IPS DF 4.7 (cell line): ENCODE measurements at regions not wholly inside any gene's neighbourhood (a gene's known extent, or its start where the extent isn't known, plus 50 kb on each side); places are given as distances from the start of the nearest gene placed in this dataset.

ENCODE experiments used
- DNase-seq: peaks from one replicate; pipeline ENCODE4 v3.0.0-alpha.2; 2013; ENCODE audit warnings: low spot score; ENCODE audit errors: extremely low read depth

DNA sequence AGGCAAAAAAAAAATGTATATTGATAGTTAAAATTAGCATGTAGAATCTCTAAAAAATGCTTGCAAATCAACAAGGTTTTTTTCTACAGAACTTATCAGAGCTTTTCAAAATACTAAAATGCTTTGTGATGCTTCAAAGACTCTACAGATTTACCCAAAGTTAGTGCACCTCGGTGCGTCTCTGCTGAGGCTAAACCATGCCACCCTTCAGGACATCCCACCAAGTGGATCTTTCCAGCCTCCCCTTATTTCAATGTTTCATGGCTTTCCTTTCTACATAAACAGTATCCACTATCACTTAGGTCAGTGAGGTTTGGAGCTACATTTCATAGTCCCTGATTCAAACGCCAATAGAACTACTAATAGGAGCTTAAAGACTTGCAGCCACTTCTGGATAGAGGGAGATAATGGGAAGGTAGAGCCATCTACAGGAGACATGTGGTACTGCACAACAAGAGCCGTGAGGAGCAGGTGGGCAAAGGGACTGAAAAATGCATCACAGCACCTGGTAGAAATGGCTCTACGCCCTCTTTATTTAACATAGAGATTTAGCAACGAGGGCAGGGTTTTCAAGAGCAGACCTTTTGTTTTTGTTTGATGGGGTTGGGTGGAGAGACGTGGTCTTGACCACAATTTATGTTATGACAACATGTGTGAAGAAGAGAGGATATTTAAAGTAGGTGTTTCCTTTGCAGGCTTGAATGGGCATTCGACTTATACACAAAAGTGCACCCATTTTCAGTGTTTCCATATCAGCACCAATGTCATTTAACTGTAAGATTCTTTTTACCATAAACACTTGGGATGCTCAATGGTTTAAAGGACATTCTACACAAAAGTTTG lies 56.1 kb upstream of the SLC35G4 start:
- peak; percentile 60 for DNase-seq

DNA sequence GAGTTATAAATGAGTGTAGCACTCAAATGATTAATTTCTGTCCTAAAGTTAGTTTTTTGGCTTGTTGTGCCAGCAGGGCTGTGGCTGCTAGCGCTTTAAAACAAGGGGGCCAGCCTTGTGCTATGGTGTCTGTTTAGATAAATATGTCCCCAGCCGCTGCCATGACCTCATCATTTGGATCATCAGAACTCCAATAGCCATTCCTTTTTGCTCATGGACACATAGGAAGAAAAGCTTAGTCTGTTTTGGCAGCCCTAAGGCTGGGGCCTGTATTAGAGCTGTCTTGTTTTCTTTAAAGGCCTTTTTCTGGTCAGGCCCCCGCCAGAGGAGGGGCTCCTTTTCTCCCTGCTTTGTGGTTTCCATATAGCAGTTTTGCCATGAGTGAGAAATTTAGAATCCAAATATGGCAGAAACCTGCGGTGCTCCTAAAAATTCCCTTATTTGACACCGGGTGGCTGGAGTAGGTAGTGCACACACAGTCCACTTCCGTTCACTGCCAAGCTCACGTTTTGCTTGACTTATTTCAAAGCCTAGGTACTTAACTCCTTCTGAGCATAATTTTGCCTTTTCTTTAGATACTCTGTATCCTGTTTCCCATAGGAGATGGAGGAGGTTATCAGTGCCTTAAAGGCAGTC lies 60.4 kb upstream of the SLC35G4 start:
- no peak for DNase-seq

DNA sequence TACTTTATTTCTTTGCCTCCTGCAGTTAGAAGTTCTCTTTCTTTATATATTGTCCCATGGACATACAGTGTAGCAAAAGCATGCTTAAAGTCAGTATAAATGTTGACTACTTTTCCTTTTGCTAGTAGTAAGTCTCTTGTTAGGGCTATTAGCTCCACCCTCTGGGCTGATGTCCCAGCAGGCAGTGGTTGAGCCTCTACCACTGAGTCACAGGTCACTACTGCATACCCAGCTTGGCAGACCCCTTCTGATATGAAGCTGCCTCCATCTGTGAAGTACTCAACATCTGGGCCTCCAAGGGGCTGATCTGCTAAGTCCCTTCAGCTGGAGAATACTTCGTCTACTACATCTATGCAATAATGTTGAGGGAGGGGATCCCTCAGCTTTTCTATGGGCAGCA lies 61.0 kb upstream of the SLC35G4 start:
- no peak for DNase-seq

DNA sequence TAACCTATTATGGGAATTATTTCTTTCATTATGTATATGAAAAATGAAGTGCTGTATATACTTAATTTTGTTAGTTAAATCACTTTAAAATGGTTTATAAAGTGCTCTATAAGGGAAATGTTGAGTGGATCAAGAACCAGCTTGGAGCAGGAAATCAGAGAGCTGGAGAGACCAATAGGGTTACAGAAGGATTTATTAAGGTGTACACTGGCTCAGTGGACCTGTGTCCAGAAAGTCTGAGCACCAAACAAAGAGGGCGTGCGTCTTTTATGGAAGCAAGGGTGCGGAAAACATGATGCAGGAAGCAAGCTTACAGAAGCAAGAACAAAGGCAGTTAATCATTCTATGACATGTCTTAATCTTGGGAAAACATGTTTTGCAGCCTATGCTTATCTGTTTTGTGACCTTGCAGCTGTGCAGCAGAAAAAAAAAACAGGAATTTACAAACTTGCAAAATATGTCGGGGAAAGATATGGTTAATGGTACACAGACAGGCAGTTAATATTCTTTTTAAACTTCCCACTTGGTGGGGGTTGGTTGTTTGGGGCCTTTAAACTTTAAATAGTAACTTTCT lies 65.2 kb upstream of the SLC35G4 start:
- no peak for DNase-seq

DNA sequence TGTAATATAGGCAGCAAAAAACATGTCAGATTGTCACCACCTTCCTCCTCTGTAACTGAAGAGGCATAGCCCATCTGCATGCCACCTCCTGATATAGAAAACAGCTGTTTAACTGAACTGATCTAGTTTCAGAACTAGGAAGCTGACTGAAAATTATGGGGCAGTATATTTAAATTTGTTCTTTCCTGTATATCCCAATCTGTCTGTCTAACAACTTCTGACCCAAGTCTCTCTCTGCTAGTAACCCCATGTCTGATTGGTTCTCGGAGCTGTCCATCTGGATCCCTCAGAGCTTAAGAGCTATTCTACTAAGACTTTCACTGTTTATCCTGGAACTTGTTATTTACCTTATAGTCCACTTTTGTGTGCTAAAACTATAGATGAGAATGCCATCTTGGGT lies 68.2 kb upstream of the SLC35G4 start:
- no peak for DNase-seq

DNA sequence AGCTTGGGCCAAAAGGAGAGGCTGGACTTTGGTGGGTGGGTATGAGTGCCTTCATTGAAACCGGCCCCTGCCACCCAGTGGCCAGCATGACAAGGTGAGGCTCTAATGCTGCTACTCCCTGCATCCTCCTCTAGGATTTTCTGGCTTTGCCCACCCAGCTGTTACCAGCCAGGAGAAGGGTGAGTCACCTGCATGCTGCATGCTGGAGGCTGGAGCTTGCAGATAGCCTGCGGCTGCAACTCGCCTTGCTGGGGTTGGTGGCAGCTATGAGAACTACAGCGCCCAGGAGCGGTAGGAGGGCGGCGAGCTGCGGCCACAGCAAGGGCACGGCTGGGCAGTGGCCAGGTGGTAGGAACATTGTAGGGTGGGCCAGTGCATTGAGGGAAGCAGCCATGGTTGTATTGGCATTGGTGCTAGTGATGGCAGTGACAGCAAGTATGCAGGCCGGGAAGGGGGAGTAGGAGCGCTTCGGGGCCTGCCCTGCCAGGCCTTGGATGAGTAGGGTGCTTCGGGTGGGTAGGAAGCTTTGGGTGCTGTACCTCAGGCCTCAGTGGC lies 75.4 kb upstream of the SLC35G4 start:
- no peak for DNase-seq

DNA sequence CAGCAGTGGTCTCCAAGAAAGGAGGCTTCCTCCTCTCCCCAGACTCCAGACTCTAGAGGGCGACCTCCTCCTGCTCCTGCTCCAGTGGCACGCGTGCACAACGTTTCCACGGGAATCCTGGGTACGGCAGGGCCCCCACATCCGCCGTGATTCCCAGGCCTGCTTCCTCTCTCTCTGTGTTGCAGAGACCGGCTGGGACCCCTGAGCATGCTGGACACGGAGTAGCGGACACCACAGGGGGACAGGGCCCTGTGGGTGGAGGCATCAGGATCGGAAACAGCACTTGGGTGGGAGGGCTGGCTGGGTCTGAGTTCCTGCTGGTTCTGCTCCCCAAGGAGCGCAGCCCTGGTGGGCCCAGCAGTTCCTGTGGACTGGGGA lies 75.9 kb upstream of the SLC35G4 start:
- DNase-seq, result no peak

DNA sequence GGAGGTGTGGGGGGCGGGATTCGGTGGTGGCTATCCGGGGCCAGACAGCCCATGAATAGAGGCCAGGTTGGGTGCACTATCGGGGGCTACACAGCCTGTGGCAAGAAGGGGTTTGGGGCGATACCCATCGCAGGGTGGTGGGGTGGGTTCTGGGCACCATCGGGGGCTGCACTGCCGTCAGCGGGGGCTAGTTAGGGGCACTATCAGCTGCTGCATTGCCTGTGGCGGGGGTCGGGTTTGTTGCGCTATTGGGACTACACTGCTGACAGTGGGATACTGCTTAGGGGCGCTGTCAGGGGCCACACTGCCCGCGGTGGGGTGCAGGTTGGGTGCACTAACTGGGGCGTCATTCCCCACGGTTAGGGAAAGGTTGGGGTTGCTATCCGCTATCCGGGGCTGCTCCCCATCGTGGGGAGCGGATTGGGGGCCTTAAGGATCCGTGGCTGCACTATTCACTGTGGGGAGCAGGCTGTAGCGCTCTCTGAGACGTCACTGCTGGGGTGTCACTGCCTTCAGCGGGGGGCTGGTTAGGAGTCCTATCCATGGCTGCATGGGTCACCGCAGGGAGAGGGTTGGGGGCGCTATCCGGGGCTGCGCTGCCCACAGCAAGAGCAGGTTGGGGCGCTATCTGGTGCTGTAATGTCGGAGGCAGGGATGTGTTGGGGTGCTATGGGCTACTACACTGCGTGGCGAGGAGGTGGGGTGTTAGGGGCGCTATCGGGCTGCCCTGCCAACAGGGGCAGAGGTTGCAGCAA lies 76.5 kb upstream of the SLC35G4 start:
- DNase-seq, result no peak

DNA sequence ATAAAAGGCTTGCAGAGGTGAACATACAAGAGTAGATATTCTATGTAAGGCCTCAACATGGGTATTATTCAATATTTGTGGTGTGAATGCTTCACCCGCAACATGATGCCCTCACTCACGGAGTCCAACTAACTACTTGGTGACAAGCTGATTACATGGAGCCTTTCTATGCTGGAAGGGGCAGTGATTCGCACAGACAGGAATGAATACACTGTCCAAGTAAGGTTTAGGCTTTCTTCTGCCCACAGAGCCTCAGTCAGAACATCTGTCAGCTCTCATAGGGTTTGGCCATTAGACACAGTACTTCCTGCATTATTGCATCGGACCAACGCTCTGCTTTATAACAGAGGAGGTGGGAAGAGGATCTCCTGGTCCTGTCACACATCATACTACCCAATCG lies 80.3 kb upstream of the SLC35G4 start:
- no peak for DNase-seq

DNA sequence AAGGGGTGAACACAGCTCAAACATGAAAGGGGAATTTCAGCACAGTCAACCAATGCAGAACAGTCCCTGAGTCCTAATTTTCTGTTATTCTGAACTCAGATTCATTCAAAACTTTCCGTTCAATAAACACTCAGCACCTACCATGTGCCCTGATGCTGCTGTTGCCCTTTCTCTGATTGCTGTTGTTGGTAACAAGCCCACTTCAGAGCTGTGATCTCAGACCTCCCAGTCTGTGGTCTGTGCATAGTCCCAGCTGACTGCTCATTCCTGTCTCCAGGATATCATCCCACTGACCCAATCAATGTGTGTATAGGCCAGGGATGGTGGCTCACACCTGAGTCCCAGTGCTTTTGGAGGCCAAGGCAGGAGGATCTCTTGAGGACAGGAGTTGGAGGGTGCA lies 82.7 kb upstream of the SLC35G4 start:
- DNase-seq, result no peak

DNA sequence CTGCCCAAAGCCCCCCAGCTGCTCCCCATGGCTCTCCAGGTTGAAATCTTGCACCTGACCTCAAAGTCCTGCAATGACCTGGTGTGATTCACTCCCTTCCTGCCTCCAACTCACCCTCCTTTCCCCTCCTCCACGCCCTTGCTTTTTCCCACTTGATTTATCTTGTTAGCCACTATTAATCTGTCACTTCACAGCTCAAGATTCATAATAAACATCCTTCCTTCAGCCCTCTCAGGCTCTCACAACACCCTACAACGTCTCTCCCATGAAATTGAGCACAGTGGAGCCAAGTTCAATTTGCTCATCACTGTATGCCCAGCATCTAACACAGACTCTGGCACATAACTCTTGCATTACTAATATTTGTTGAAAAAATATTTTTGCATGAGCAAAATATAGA lies 85.6 kb upstream of the SLC35G4 start:
- DNase-seq, result no peak

DNA sequence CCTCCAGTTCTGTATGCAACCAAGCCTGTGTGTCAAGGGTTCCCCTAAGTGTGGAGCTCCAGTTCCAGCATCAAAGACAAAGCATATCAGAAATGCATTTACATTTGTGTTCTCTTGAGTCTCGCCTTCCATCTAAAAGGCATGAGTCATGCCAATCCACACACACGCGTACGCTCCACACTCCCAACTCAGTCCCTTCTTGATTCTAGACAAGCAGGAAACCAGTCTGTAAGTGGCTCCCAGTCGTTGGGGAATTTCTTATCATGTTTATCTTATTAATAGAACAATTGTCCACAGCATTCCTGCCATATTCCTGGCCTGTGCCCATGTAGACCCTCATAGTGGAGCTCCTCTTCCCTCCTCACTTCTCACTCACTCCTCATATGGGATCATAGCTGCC lies 86.4 kb upstream of the SLC35G4 start:
- DNase-seq, result no peak

DNA sequence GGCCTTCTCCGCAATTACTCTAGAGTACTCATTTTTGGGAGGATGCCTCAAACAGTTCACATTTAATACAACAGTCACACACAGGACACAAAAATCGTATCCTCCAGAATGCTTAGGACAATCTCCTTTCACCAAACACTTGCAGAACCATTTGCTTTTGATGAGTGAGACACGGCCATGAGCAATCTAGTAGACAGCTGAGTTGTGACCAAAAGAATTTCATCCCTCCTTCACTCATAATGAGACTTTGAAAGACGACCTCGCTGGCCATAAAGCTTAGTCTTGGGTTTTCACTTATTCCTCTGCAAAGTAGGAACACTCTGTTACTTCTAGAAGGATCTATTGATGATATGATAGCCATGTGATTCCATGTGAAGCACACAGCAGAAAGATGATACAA lies 87.5 kb upstream of the SLC35G4 start:
- no peak for DNase-seq

DNA sequence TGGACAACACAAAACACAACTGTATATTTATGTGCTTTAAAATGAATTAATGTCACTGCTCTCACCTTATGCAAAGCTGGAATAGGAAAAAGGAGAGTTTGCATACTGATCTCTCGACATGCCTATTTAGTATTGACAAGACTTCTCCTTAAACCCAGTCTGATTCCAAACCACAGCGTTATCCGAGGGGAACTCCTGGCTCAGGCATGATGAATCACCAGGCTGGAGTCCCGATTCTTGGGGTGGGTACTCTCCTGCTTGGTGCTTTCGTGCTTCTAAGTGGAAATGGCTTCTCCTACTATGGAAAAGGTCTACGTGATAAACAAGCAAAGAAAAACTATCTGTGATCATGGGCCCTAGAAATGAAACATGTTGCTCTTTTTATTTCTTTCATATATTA lies 88.9 kb upstream of the SLC35G4 start:
- DNase-seq, result no peak

DNA sequence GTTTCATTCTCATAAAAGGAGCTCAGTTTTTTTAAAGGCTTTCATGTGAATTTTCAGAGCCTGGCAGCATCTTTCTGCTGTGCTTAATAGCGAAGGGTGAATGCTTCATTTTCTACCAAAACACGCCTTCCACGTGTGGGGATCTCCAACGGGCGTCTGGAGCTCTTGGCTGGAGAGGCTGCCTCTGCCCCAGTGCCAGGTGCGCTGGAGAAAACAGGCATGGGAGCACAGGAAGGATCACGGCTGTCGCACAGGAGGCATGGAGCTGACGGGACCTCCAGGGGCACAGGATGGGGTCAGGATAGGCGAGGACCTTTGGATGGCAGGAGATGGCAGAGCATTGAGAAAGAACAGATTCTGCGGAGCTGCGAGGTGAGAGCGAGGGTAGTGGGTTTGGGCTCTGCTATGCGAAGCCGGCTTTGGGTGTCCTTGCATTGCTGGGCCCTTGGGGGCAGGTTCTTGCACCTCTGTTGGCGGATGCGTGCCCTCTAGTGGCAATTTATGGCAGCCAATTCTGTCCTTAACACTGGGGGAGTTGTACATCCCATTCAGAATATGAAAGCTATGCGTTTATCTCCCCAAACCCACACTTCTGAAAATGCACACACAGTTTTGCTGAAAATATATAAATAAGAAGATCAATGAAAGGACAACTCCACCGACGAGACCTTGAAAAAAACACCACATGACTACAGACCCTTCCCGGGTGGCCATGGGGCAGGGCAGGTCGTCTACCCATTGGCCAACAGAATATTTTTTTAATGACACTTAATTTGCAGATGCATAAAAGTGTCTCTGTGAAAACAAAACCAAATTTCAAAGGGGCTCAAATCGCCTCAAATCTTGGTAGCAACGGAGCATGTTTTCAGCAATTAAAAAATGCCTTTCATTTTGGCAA lies 90.4 kb upstream of the SLC35G4 start:
- peak; percentile 44 for DNase-seq

DNA sequence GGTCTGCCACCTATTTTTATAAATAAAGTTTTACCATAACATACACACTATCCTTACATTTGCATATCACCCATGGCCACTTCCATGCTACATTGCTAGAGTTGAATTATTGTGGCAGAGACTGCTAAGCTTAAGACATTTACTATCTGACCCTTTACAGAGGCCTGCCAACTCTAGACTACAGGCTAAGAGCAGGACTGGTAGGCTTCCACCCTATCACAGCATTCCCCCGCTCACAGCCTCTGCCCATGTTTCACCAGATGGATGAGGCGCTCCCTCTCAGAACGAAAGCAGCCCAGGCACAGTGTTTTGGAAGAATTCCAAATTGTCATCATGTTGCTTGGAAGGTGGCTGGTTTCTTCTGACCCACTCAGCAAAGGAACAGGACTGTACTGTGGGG lies 91.7 kb upstream of the SLC35G4 start:
- DNase-seq, result no peak

DNA sequence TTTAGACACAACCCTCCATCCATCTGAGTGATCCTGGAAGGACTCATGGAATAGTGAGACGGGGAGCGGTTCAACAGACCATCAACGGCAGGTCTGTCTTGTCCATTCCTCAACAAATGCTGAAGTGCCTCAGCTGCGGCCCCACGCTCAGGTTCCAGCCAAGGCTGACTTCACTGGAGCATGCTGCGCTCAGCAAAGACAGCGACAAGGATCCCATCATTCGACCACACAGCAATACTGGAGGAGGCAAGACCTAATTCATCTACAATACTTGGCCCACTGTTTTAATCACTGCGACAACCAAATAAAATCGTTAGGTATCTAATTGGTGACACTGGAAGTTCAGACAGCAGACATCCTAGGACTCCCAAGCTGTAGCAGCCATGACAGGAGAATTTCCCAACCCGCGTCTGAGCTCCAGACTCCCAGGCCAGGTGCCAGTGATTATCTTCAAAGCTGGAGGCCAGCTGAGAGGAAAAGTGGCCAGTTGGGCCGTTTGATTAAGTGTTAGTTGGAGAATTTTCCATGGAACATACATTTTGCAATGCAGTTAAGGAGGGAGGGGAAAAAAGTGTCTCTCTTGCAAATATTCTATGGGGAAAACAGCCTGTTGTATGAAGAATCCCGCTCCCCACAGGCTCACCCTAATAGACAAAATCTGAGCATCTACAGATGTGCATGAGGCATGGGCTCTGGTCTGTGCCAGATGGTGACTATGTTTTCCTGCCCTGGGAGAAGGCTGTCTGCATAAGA lies 92.5 kb upstream of the SLC35G4 start:
- DNase-seq, result no peak

DNA sequence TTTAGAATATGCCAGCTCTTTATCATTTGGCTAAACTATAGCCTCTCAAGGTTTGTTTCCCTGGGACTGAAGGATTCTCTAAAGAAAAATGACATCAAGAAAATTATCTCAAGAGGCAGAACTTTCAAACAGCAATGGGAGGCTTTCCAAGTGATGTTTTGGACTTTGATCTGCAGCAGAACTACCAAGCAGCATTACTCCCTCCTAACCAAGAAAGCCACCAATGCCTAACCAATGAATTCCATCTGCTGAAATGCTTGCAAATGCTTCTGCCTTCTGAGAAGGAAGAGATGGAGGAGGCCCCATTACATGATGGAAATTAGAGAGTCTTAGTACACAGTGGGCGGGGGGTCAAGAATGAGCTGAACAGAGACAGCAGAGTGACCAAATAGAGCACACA lies 95.1 kb upstream of the SLC35G4 start:
- DNase-seq, result no peak

DNA sequence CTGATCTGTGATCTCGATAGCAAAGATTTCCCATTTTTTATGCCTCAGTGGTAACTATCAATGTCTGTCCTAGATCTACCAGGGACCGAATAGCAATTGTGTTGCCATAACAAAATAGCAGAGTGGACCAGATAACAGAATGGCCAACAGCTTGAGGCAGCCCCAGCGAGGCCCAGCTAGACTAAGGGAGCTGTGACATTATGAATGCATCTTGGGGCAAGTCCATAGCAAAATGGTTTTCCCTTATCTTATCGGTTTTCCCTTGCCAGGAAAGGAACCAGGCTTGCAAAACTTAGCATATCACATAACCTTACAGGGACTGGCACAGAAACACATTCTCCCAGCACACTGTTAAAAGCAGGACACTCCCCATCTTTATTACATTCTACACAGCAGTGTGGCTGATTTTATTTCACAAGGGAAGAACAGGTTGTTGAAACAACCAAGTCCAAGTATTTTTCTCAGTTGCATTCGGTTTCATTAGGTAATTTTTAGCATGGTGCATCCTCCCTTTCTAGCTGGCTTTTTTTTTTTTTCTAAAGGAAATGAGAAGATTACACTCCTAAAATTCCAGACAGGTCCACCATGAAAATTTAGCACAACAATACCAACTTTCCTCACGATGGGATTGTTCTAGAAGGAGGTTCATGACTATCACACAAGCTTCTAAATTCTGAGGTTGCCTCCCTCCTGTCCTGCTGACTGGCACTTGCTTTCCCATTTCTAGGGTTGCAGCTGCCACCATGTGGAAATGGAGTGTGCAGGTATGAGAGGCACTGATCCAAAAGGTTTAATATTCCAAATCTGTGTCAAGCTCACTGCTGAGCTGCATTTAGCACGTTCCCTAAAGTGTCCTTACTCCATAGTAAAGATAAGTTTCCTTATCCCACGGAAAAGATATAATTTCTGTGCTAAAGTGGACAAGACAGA lies 97.0 kb upstream of the SLC35G4 start:
- no peak for DNase-seq
